Muscle layer of colon (tissue), 2 donors: ENCODE measurements at regions not wholly inside any gene's neighbourhood (a gene's known extent, or its start where the extent isn't known, plus 50 kb on each side); places are given as distances from the start of the nearest gene placed in this dataset.

Source experiments
- H3K27ac ChIP-seq: one replicate; pipeline ENCODE4 v1.7.0; 2013; ENCODE audit warnings: low read depth, mild to moderate bottlenecking, low read length, moderate library complexity
- H3K27me3 ChIP-seq, 2 donors: one replicate each; pipeline ENCODE4 v1.7.0; 2013; ENCODE audit warnings: low read length in 2 of 2, mild to moderate bottlenecking in 2 of 2; ENCODE audit not compliant: insufficient read depth in 2 of 2, control insufficient read depth in 1 of 2
- H3K36me3 ChIP-seq: one replicate; pipeline ENCODE4 v1.7.0; 2013; ENCODE audit warnings: mild to moderate bottlenecking, low read length; ENCODE audit not compliant: insufficient read depth
- H3K4me1 ChIP-seq: one replicate; pipeline ENCODE4 v1.7.0; 2013; ENCODE audit warnings: mild to moderate bottlenecking, low read length; ENCODE audit not compliant: insufficient read depth
- H3K4me3 ChIP-seq, 2 donors: one replicate each; pipeline ENCODE4 v1.7.0; 2013; ENCODE audit warnings: low read length in 2 of 2, low read depth in 1 of 2, mild to moderate bottlenecking in 1 of 2, moderate library complexity in 1 of 2
- H3K9ac ChIP-seq: one replicate; pipeline ENCODE4 v1.7.0; 2013; ENCODE audit warnings: low read length
- H3K9me3 ChIP-seq: one replicate; pipeline ENCODE4 v1.7.0; 2013; ENCODE audit warnings: mild to moderate bottlenecking, low read length
- donor health status: abdominal sarcoma.
- donor health status: Adenocarcinoma of cecum.

GRCh38 chr5:5572010-5572865 lies 149.8 kb downstream of the ICE1 start:
- Histone ChIP-seq H3K4me1 (peaks cover 16% of the 10 kb centered on the region), H3K27me3 (no peaks in the 10 kb centered on the region), H3K9me3 (no peaks in the 10 kb centered on the region), H3K9ac (no peak overlapping the region), H3K36me3 (no peaks in the 10 kb centered on the region), H3K27ac (peak overlapping the region; percentile 63), H3K4me3 (peak overlapping the region in 1 of 2 donors; percentile 4)

- H3K36me3 ChIP-seq = no peaks in the 10 kb centered on the region
- H3K4me3 ChIP-seq = no peak overlapping the region
- no peaks in the 10 kb centered on the region for H3K9me3 ChIP-seq
- peaks cover 16% of the 10 kb centered on the region for H3K4me1 ChIP-seq
- H3K27ac ChIP-seq = no peak overlapping the region
- H3K9ac ChIP-seq = no peak overlapping the region
- H3K27me3 ChIP-seq = no peaks in the 10 kb centered on the region
These were observed 148.2 kb downstream of the ICE1 start for GRCh38 chr5:5570646-5571045.

GRCh38 chr5:5564898-5565297 lies 142.4 kb downstream of the ICE1 start:
- no peaks in the 10 kb centered on the region for H3K36me3 ChIP-seq

GRCh38 chr5:5560016-5560415 lies 137.5 kb downstream of the ICE1 start:
- H3K4me1 ChIP-seq = no peaks in the 10 kb centered on the region
- H3K27me3 ChIP-seq = no peaks in the 10 kb centered on the region
- no peaks in the 10 kb centered on the region for H3K9me3 ChIP-seq
- no peaks in the 10 kb centered on the region for H3K36me3 ChIP-seq
- no peak overlapping the region for H3K9ac ChIP-seq
- no peak overlapping the region for H3K4me3 ChIP-seq
- H3K27ac ChIP-seq = no peak overlapping the region

More at GRCh38 chr5:5564898-5565297, 142.4 kb downstream of the ICE1 start:
- H3K4me1 ChIP-seq = no peaks in the 10 kb centered on the region
- H3K27ac ChIP-seq = no peak overlapping the region
- no peak overlapping the region for H3K4me3 ChIP-seq
- no peak overlapping the region for H3K9ac ChIP-seq
- H3K27me3 ChIP-seq = no peaks in the 10 kb centered on the region
- no peaks in the 10 kb centered on the region for H3K9me3 ChIP-seq

- Histone ChIP-seq H3K27me3 (no peaks in the 10 kb centered on the region), H3K9me3 (no peaks in the 10 kb centered on the region), H3K4me3 (no peak overlapping the region), H3K36me3 (no peaks in the 10 kb centered on the region), H3K4me1 (no peaks in the 10 kb centered on the region), H3K9ac (no peak overlapping the region), H3K27ac (no peak overlapping the region)
These were observed 136.4 kb downstream of the ICE1 start for GRCh38 chr5:5558638-5559527.

GRCh38 chr5:5558102-5558501 lies 135.6 kb downstream of the ICE1 start:
- Histone ChIP-seq H3K4me1 (no peaks in the 10 kb centered on the region), H3K9ac (no peak overlapping the region), H3K36me3 (no peaks in the 10 kb centered on the region), H3K9me3 (no peaks in the 10 kb centered on the region), H3K27me3 (no peaks in the 10 kb centered on the region), H3K27ac (no peak overlapping the region), H3K4me3 (no peak overlapping the region)

GRCh38 chr5:5551499-5551898 lies 129.0 kb downstream of the ICE1 start:
- Histone ChIP-seq H3K27me3 (no peaks in the 10 kb centered on the region), H3K9me3 (no peaks in the 10 kb centered on the region), H3K9ac (no peak overlapping the region), H3K36me3 (no peaks in the 10 kb centered on the region), H3K4me3 (no peak overlapping the region), H3K27ac (no peak overlapping the region), H3K4me1 (no peaks in the 10 kb centered on the region)

GRCh38 chr5:5546408-5546807 lies 123.9 kb downstream of the ICE1 start:
- no peaks in the 10 kb centered on the region for H3K4me1 ChIP-seq
- no peaks in the 10 kb centered on the region for H3K27me3 ChIP-seq
- H3K27ac ChIP-seq = no peak overlapping the region
- H3K36me3 ChIP-seq = no peaks in the 10 kb centered on the region
- H3K9me3 ChIP-seq = no peaks in the 10 kb centered on the region
- H3K4me3 ChIP-seq = no peak overlapping the region
- H3K9ac ChIP-seq = no peak overlapping the region

GRCh38 chr5:5544094-5544663 lies 121.7 kb downstream of the ICE1 start:
- no peaks in the 10 kb centered on the region for H3K27me3 ChIP-seq
- no peak overlapping the region for H3K9ac ChIP-seq
- no peaks in the 10 kb centered on the region for H3K9me3 ChIP-seq
- H3K36me3 ChIP-seq = no peaks in the 10 kb centered on the region
- H3K4me3 ChIP-seq = no peak overlapping the region
- no peak overlapping the region for H3K27ac ChIP-seq
- no peaks in the 10 kb centered on the region for H3K4me1 ChIP-seq

- Histone ChIP-seq H3K4me1 (no peaks in the 10 kb centered on the region), H3K27me3 (no peaks in the 10 kb centered on the region), H3K27ac (no peak overlapping the region), H3K9ac (no peak overlapping the region), H3K4me3 (no peak overlapping the region), H3K36me3 (no peaks in the 10 kb centered on the region), H3K9me3 (no peaks in the 10 kb centered on the region)
These were observed 120.2 kb downstream of the ICE1 start for GRCh38 chr5:5542654-5543053.

GRCh38 chr5:5540065-5540464 lies 117.6 kb downstream of the ICE1 start:
- Histone ChIP-seq H3K4me3 (no peak overlapping the region), H3K9ac (no peak overlapping the region), H3K27me3 (no peaks in the 10 kb centered on the region), H3K36me3 (no peaks in the 10 kb centered on the region), H3K9me3 (no peaks in the 10 kb centered on the region), H3K4me1 (no peaks in the 10 kb centered on the region), H3K27ac (no peak overlapping the region)
